GM20431 (cell line): ENCODE measurements at regions not wholly inside any gene's neighbourhood (a gene's known extent, or its start where the extent isn't known, plus 50 kb on each side); places are given as distances from the start of the nearest gene placed in this dataset.
"Not testable (repeated sequence)": the region's sequence is repeated elsewhere in the genome, so short reads cannot be mapped to it uniquely, and the experiment has no call there.

ENCODE experiments used
- in situ Hi-C: fragments of 300-500 bp; cut with MseI, MboI; formaldehyde crosslinking; loops from one replicate; pipeline ENCODE4 v1.15.0; 2020; ENCODE audit warnings: low sequenced_read_pairs; ENCODE audit not compliant: unreplicated experiment

DNA sequence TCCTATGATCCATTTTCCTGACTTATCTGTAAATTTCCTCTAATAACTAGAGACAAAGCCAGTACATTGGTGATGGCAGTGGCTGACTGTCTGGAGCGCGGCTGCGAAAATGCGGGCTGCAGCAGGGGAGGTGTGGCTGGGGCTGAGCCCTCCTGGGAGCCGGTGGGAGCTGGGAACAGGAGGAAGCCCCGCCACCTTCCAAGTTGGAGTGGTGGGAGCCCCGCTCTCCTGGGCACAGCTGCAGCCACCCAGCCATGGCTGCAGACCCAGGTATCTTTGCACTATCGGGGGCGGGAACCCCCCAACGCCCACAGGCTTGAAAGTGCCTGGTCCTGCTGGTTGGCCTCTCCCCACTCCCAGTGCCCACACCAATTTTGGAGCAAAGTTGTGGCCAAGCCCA, 633.0 kb upstream of the TMEFF2 start:
- in situ Hi-C loops: no loop called here

DNA sequence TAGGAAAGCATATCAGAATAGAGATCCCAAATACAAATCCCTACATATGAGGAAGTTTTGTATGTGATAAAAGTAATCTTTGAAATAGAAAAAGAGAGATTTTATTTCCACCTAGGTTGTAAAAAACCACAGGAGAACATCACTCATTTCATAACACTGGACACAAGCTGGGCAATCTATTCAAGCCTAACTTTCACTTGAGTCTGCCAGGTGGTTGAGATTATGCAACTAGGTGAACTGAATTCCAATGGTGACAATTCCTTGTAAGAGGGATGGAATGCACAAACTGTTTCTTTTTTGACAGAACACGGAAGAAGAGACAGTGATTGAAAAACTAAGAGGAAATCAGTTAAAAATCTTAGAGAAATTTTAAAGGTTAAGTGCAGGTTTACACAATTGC, 619.6 kb upstream of the TMEFF2 start:
- in situ Hi-C loops: no loop called here

DNA sequence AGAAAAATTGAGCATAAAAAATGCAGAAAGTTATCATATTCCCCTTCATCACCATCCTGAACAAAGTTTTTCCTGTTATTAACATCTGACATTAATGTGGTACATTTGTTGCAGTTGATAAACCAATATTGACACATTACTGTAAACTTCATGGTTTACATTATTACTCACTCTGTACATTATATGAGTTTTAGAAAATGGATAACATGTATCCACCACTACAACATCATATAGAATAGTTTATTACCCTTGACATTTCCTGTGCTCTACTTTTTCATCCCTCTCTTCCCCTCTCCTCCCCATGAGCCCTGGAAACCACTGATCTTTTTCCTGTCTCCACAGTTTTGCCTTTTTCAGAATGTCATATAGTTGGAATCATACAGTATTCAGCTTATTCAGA, 618.6 kb upstream of the TMEFF2 start:
- in situ Hi-C loops: no loop called here

DNA sequence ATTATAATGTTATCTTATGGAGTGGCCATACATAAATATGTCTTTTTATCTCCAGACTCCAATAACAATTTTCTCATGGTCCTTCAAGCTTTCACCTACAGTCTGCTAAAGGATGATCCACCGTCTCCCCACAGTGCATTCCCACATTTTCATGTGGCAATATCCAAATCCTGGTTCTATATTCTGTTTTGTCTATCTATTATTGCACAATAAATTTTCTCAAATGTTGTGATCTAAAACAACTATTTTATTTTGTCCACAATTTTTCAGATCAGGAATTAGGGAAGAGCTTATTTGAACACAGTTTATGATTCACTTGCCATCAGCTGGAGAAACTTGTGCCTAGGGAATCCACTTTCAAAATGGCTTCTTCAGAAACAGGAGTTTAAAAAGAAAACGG, 614.4 kb upstream of the TMEFF2 start:
- in situ Hi-C loops: no loop called here

DNA sequence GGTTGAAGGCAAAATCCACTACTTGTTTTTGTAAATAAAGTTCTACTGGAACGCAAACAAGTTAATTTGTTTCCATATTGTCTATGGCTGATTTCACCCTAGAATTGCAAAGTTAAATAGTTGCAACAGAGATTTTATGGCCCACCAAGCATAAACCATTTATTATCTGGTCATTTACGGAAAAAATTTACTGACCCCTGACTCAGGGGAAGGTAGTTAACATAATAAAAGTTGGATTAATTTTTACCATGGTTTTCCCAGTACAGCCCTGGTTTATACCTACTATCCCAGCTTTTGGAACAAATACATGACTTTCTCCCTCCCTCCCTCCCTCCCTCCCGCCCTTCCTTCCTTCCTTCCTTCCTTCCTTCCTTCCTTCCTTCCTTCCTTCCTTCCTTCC, 588.9 kb upstream of the TMEFF2 start:
- in situ Hi-C loops: no loop called here

DNA sequence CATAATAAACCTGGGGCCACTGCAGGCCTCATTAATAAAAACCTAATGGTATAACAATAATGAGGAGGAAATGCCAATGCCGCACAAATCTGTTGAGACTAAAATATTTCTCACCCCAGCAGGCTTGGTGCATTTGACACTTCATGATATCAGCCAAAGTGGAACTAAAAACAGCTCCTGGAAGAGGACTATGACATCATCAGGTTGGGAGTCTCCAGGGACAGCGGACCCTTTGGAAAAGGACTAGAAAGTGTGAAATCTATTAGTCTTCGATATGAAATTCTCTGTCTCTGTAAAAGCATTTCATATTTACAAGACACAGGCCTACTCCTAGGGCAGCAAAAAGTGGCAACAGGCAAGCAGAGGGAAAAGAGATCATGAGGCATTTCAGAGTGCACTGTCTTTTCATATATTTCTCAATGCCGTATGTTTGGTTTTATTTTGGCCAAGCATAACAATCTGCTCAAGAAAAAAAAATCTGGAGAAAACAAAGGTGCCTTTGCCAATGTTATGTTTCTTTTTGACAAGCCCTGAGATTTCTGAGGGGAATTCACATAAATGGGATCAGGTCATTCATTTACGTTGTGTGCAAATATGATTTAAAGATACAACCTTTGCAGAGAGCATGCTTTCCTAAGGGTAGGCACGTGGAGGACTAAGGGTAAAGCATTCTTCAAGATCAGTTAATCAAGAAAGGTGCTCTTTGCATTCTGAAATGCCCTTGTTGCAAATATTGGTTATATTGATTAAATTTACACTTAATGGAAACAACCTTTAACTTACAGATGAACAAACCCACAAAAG, 580.9 kb upstream of the TMEFF2 start:
- in situ Hi-C loops: no loop called here

DNA sequence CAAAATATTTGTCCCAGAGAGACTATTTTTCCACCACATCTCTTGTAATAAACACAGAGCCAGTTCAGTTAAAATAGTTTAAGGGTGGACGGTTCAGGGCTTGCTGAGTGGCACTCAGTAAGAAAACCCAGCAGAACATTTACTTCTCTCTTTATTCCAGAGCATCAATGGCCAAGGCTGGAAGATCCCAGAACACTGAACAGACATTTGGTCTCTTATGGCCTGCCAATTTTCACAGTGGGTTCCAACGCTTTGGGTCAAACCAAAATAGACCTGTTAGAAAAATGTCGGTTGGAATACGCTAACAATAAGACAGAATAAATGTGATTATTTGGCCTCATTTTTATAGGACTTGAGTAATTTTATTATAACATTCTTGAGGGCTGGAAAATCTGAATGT, 580.3 kb upstream of the TMEFF2 start:
- in situ Hi-C loops: no loop called here

DNA sequence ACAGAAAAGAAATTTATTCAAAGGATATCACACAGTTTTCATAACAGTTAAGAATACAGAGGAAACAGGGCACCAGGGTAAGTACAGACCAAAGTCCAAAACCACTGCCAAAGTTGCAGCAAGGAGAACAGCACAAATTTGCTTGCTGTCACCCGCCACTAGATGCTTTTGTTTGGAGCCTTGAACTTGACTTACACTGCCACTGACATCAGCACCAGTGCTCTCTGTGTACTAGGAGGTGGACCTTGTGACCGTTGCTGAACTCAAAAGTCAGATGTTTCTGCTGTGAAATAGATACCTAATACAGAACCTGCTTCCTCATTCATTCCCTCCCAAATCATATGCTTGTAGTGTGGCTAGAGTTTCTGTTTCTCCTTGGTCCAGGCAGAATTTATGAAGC, 578.3 kb upstream of the TMEFF2 start:
- in situ Hi-C loops: no loop called here

DNA sequence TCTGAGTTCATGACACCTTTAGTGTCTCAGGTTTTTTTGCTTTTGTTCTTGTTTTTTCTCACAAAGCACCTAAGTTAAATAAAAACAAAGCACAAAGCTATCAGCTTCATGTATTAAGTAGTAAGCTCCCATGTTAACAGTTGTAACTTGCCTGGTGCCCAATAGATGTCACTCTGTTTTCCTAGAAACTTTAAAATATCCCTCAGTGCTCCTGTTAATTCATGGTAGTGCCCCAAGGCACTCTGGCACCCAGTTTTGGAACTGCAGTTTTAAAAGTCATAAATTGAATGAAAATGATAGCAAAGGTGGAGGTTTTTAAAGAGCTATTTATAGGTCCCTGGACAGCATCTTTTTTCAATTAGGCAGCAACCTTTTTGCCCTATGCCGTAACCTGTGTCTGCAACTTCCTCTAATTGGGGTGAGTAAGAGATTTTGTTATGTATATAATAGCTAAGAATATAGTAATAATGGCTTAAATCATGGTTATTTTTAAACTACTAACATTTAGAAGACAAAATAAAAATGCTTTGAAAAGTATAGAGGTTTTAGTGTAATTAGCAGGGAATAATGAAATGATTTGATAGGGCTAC, 555.0 kb upstream of the TMEFF2 start:
- in situ Hi-C loops: no loop called here

DNA sequence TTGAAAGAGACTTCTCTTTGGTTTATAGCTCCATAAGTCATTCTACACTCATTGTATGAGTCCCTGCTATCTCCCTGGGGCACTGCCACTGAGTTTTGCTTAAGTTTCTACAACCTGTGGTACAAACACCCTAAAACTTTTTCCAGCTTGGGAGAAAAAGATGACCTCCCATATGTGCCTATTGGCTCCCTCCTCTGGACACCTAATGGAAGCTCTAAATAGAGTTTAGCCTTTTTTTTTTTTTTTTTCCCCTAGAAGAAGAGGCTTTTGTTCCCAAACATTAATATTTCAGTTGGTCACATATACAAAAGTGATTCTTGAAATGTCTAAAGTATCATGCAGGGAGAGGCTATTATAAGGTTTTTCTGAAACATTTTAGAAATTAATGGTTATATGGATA, 547.2 kb upstream of the TMEFF2 start:
- in situ Hi-C loops: no loop called here

DNA sequence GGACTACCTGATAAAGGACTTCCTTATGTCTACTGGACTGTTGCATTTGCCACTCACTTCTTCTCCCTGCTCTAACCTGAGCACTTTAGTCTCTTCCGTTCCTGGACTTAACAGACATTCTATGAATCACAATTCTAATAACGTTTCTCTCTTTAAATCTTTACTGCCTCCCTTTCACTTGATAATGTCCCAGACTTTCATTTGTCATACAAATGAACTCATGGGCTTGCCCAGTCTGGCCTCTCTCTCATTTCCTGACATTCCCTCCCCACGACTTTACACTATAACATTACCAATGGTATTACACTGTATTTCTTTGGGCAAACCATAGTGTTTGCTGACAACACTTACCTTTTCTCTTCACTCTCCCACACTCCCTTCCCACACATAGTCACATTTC, 540.7 kb upstream of the TMEFF2 start:
- in situ Hi-C loops: no loop called here

DNA sequence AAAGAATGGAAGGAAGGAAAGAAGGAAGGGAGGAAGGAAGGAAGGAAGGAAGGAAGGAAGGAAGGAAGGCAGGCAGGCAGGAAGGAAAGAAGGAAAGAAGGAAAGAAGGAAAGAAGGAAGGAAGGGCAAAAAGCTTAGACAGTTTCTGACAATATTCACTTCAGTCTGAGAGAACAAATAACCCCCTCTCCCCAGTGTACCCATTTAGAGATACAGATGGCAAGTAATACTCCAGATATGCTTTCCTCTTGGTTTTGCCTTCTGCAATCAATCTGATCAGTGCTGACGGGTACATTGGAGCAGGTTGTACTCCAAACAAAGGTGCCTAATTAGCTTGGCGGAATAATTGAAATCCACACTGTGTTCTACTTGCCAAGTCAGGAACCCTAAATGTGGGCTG, 534.6 kb upstream of the TMEFF2 start:
- in situ Hi-C loops: no loop called here

DNA sequence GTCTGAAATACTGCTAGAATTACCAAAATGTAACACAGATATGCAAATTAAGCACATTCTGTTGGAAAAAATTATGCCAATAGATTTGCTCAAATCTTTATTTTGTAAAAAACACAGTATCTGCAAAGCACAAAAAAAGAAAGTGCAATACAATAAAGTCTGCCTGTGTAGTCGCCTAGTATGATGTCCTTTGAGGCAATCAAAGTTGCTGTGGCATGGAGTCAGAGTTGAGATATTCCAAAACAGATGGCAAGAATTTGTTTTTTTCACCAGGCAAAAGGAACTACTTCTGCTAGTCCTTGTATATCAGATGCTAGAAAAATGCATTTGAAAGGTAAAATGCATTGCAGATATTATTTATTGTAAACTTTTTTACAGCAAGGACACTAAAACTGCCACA, 531.3 kb upstream of the TMEFF2 start:
- in situ Hi-C loops: no loop called here

DNA sequence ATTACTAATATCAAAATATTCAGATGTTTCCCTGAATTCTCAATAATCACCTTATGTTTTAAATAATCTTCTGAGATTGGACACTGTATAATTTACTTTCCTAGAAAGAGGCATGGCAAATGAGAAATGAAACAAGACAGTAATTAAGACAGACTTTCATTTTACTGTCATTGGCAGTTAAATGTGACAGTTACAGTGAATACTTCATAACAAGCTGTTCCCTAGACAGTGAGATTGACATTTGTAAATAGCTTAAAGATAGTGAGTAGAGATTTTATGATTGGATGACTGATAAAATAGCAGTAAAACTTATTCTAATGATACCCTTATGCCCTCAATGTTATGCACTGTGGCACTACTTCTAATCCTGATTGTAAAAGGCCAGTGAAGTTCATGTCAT, 524.9 kb upstream of the TMEFF2 start:
- in situ Hi-C loops: no loop called here

DNA sequence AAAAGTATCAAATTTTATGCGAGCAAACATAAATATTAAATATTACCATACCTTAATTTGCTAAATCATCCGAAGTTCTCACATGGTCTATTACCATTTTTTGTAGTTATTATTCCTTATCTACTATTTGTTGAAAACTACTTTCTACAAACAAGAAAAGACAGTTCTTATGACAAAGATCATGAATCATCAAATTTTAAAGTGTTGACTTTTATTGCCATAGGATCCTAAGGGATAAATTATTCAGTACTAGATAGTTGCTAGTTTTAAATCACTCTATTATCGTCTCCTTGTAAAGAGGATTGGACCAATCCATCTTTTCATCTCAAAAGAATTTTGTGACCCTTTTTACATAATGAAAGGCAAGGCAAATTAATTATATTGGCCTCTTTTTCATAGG, 523.6 kb upstream of the TMEFF2 start:
- in situ Hi-C loops: no loop called here

DNA sequence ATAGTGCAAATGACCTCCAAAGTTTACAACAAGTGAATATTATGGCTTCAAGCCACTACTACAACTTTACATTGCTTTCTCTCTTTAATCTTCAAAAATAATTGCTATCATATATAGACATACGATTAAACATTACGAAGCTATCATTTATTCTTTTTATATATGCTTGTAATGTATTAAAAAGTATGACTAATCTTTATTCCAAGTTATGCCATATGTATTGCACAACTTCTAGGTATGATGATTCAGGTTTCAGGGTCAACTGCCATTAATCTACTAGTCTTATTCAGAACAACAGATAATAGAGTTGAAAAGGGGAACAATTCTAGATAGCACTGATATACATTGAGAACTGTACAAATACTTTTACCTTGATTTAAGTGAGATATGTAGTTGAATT, 506.2 kb upstream of the TMEFF2 start:
- in situ Hi-C loops: no loop called here

DNA sequence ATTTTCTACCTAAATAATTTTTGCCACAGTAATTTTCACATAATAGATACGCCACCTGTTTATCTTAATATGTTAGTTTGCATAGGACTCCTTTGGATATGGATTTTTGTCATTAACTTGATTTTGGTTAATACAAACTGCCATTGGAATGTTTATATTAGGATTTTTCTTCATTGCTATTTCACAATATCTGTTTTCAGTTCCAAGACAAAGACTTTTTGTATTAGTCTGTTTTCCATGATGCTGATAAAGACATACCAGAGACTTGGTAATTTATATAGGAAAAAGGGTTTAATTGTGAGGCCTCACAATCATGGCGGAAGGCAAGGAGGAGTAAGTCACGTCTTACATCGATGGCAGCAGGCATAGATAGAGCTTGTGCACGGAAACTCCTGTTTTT, 503.1 kb upstream of the TMEFF2 start:
- in situ Hi-C loops: no loop called here

DNA sequence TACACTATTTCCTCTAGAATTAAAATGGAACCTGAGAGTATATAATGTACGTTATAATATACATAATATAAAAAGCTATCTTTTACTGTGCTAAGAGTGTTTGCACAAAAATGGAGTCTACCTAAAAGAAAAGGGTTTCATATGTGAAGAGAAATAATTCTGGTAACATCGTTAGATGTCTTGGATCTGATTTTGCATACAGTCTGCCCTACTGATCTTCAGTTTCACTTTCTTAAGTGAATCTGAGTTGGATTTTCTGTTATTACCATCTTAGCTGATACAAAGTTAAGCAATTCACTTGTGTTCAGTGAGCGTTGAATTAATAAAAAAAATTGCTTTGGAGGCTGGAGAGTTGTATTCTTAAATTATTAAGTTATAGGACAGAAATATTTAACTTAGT, 502.1 kb upstream of the TMEFF2 start:
- in situ Hi-C loops: no loop called here

DNA sequence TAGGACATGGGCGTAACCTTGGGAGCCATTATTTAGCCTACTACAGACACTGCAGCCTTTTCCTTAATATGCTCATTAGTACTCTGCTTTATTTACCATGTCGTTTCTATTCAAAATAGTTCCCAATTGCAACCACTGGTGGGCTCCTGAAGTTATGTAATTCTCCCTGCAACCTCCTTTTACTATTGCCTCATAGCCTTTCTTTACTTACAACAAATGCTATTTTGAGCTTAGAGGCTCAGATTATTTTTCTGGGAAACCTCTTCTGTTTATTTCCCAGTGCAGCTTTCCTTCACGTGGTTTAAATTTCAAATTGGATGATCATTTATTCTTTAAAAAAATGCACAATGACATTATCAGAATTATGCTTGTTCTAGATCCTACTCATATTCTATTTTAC, 492.3 kb upstream of the TMEFF2 start:
- in situ Hi-C loops: no loop called here

DNA sequence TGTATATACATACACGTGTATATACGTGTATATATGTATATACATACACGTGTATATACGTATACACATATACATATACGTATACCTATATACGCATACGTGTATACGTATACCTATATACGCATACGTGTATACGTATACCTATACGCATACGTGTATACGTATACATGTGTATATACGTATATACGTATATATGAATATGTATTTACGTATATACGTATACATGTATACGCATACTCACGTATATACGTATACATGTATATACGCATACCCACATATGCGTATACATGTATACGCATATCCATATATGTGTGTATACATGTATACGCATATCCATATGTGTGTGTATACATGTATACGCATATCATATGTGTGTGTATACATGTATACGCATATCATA, 487.8 kb upstream of the TMEFF2 start:
- in situ Hi-C loops: not testable (repeated sequence)

DNA sequence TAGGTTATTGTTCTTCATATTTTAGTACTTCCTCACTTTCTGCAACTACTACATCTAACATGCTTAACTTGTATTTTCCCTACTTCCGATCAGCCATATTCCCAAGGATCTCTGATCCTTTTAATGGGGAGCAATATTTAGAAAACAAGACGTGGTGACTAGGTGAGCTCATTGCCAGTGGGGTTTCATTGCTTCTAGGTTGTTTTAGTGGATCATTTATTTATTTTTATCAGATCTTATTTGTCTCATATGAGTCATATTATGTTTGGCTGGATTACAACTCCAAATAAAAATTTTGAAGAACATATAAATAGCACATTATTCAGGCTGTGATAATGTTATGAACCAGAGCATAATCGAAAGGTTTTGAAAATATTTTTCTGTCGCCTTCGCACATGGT, 480.9 kb upstream of the TMEFF2 start:
- in situ Hi-C loops: no loop called here

DNA sequence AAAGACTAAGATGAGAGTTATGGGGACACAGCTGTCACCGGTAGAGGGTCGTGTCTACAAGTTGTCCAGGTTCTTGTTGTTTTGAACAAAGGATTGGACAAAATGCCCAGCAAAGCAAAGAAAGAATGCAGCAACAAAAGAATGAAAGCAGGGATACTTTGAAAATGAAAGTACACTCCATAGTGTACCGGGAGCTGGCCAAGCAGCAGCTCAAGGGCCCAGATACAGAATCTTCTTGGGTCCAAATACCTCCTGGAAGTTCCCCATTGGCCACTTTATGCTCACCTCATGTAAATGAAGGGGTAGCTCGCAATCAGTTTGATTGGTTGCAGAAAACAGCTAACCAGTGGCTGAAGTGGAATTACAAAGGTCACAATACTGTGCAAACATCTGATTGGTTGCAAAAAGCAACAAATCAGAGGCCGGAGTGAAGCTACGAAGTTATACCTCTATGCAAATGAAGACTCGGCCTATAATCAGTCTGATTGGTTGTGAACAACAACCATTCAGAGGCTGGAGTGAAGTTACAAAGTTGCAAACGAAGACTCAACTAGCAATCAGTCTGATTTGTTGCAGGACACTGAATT, 474.9 kb upstream of the TMEFF2 start:
- in situ Hi-C loops: no loop called here
